Activated naive CD4-positive, alpha-beta T cell treated with anti-CD3 and anti-CD28 coated beads for 36 hours (primary cell): ENCODE measurements at regions not wholly inside any gene's neighbourhood (a gene's known extent, or its start where the extent isn't known, plus 50 kb on each side); places are given as distances from the start of the nearest gene placed in this dataset.

Experiments
- CTCF ChIA-PET: fragments of 350-600 bp; sonication (Branson Sonifier 250); formaldehyde crosslinking; loops from one replicate; lab custom pipeline; 2021; ENCODE audit warnings: antibody characterized with exemption; lab: Charles Lee
- DNase-seq: peaks from one replicate; pipeline ENCODE4 v3.0.0-alpha.2; 2020
- H3K27ac Mint-ChIP-seq: one replicate; pipeline ENCODE4 v1.8.0; 2021; ENCODE audit warnings: mild to moderate bottlenecking, mixed read lengths
- H3K27me3 Mint-ChIP-seq: one replicate; pipeline ENCODE4 v1.8.0; 2021; ENCODE audit warnings: low read depth, mixed read lengths
- H3K36me3 Mint-ChIP-seq: one replicate; pipeline ENCODE4 v1.8.0; 2021; ENCODE audit warnings: low read depth, mixed read lengths
- H3K4me1 Mint-ChIP-seq: one replicate; pipeline ENCODE4 v1.8.0; 2021; ENCODE audit warnings: low read depth, mixed read lengths
- H3K4me3 Mint-ChIP-seq: one replicate; pipeline ENCODE4 v1.8.0; 2021; ENCODE audit warnings: mild to moderate bottlenecking, moderate library complexity, mixed read lengths
- H3K9me3 Mint-ChIP-seq: one replicate; pipeline ENCODE4 v1.8.0; 2021; ENCODE audit warnings: mixed read lengths
- intact Hi-C: fragments of 100-400 bp; cut with micrococcal nuclease; formaldehyde crosslinking; loops from one replicate; pipeline ENCODE4 v1.15.1; 2023

GRCh38 chr1:163820766-163821165 lies 499.0 kb downstream of the NUF2 start:
- Mint-ChIP-seq H3K4me1 (no peaks in the 10 kb centered on the region), H3K27me3 (no peaks in the 10 kb centered on the region), H3K36me3 (no peaks in the 10 kb centered on the region), H3K27ac (no peak overlapping the region), H3K4me3 (no peak overlapping the region), H3K9me3 (peaks cover 4% of the 10 kb centered on the region)
- intact Hi-C loops: no loop called here
- CTCF ChIA-PET: no interaction called here
- DNase-seq: no peak

DNA sequence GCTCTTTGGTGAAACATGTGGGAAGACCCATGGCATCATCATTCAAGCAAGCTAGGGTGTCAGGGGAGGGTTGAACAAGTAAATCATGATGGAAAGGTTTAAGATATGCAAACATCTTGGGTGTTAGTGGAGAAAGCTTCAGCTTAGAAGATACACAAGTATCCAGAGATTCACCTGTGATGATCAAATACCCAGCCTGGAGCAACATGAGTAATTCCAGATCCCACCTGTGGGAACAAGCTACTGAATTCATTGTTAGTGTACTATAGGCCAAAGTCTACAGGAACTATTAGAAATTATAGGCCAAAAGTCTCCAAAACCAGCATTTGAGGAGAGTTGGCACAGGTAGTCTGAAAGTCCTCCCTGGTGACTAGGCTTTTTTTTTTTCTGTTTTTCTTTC lies 499.9 kb downstream of the NUF2 start:
- peaks cover 4% of the 10 kb centered on the region for H3K9me3 Mint-ChIP-seq
- no peaks in the 10 kb centered on the region for H3K4me1 Mint-ChIP-seq
- CTCF ChIA-PET: no interaction called here
- H3K36me3 Mint-ChIP-seq: no peaks in the 10 kb centered on the region
- intact Hi-C loops: no loop called here
- H3K27ac Mint-ChIP-seq: no peak overlapping the region
- no peak for DNase-seq
- no peaks in the 10 kb centered on the region for H3K27me3 Mint-ChIP-seq
- H3K4me3 Mint-ChIP-seq: no peak overlapping the region

- intact Hi-C loops: no loop called here
- DNase-seq: no peak
- Mint-ChIP-seq H3K4me3 (no peak overlapping the region), H3K9me3 (peaks cover 4% of the 10 kb centered on the region), H3K4me1 (no peaks in the 10 kb centered on the region), H3K27ac (no peak overlapping the region), H3K36me3 (no peaks in the 10 kb centered on the region), H3K27me3 (no peaks in the 10 kb centered on the region)
- CTCF ChIA-PET: no interaction called here
Measured at GRCh38 chr1:163823017-163823416, 501.3 kb downstream of the NUF2 start.

- Mint-ChIP-seq H3K27ac (no peak overlapping the region), H3K9me3 (peaks cover 4% of the 10 kb centered on the region), H3K36me3 (no peaks in the 10 kb centered on the region), H3K4me1 (no peaks in the 10 kb centered on the region), H3K4me3 (no peak overlapping the region), H3K27me3 (no peaks in the 10 kb centered on the region)
- DNase-seq: no peak
- CTCF ChIA-PET: no interaction called here
- intact Hi-C loops: no loop called here
Measured at GRCh38 chr1:163824006-163824405, 502.3 kb downstream of the NUF2 start.

DNA sequence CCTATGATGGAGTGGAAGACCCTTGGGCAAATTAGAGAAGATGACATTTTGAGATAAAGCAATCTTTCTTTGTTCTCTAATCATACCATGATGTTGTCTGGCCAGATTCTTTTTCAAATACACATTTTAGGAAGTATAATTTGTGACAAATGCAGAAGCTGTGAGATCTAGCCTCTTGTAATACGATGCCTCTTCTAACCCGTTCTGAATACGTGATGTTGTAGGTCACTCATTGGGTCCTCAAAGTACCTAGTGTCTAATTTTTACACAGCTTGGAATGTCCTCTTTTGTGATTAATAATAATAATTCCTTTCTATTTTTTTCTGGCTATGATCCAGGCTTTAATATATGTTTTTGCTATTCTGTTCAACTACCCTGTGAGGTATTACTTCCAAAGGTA lies 502.7 kb downstream of the NUF2 start:
- Mint-ChIP-seq H3K9me3 (peaks cover 4% of the 10 kb centered on the region), H3K4me1 (no peaks in the 10 kb centered on the region), H3K27ac (no peak overlapping the region), H3K4me3 (no peak overlapping the region), H3K36me3 (no peaks in the 10 kb centered on the region), H3K27me3 (no peaks in the 10 kb centered on the region)
- DNase-seq: no peak
- intact Hi-C loops: no loop called here
- CTCF ChIA-PET: no interaction called here

GRCh38 chr1:163826500-163826899 lies 504.7 kb downstream of the NUF2 start:
- DNase-seq: no peak
- CTCF ChIA-PET: no interaction called here
- peaks cover 4% of the 10 kb centered on the region for H3K9me3 Mint-ChIP-seq
- H3K27ac Mint-ChIP-seq: no peak overlapping the region
- no peaks in the 10 kb centered on the region for H3K4me1 Mint-ChIP-seq
- no peak overlapping the region for H3K4me3 Mint-ChIP-seq
- no peaks in the 10 kb centered on the region for H3K36me3 Mint-ChIP-seq
- intact Hi-C loops: no loop called here
- H3K27me3 Mint-ChIP-seq: no peaks in the 10 kb centered on the region

DNA sequence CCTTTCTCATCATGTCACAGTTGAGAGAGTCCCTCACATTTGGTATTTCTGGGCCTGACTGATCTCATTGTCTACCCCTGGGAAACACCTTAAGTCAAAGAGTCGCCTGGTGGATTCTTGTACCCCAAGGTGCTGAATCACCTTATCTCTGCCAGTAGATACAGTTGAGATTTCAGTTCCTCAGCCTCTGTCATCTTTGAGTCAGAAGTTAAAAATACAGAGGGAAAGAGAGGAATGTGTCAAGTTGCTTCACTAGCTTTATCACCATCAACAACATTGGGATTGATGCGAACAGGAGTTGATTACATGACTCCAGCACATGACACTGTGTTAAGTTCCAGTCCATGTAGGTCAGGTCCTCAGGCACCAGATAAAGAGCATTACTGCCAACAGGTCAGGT lies 513.0 kb downstream of the NUF2 start:
- H3K4me1 Mint-ChIP-seq: no peaks in the 10 kb centered on the region
- no peaks in the 10 kb centered on the region for H3K27me3 Mint-ChIP-seq
- peaks cover 3% of the 10 kb centered on the region for H3K9me3 Mint-ChIP-seq
- CTCF ChIA-PET: no interaction called here
- intact Hi-C loops: no loop called here
- H3K36me3 Mint-ChIP-seq: no peaks in the 10 kb centered on the region
- H3K4me3 Mint-ChIP-seq: no peak overlapping the region
- DNase-seq: no peak
- H3K27ac Mint-ChIP-seq: no peak overlapping the region

DNA sequence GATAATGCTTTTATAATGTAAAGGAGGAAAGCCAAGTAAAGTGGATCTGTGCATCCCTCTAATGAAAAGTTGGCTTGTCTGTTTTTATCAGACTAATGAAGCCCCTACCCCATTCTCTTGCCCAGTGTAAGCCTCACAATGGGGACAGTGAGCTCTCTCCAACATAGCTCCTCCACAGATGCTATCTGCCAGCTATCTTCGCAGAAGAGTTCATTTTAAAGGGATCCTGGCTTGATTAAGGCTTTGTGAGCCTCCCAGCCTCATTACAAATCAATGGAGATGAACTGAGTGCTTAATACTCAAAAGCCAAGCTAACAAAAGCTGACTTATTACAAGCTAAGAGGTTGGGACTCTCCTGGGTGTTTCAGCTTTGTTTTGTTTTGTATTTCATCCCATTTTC lies 514.7 kb downstream of the NUF2 start:
- H3K9me3 Mint-ChIP-seq: peaks cover 3% of the 10 kb centered on the region
- CTCF ChIA-PET: no interaction called here
- DNase-seq: no peak
- intact Hi-C loops: no loop called here
- no peak overlapping the region for H3K27ac Mint-ChIP-seq
- no peaks in the 10 kb centered on the region for H3K27me3 Mint-ChIP-seq
- H3K4me3 Mint-ChIP-seq: no peak overlapping the region
- no peaks in the 10 kb centered on the region for H3K36me3 Mint-ChIP-seq
- H3K4me1 Mint-ChIP-seq: no peaks in the 10 kb centered on the region

- no peak overlapping the region for H3K27ac Mint-ChIP-seq
- H3K36me3 Mint-ChIP-seq: no peaks in the 10 kb centered on the region
- peaks cover 3% of the 10 kb centered on the region for H3K9me3 Mint-ChIP-seq
- no peaks in the 10 kb centered on the region for H3K4me1 Mint-ChIP-seq
- no peak overlapping the region for H3K4me3 Mint-ChIP-seq
- CTCF ChIA-PET: no interaction called here
- intact Hi-C loops: no loop called here
- no peak for DNase-seq
- no peaks in the 10 kb centered on the region for H3K27me3 Mint-ChIP-seq
Measured at GRCh38 chr1:163837206-163837605, 515.5 kb downstream of the NUF2 start.

- CTCF ChIA-PET: no interaction called here
Measured at GRCh38 chr1:163842571-163842970, 520.8 kb downstream of the NUF2 start.

DNA sequence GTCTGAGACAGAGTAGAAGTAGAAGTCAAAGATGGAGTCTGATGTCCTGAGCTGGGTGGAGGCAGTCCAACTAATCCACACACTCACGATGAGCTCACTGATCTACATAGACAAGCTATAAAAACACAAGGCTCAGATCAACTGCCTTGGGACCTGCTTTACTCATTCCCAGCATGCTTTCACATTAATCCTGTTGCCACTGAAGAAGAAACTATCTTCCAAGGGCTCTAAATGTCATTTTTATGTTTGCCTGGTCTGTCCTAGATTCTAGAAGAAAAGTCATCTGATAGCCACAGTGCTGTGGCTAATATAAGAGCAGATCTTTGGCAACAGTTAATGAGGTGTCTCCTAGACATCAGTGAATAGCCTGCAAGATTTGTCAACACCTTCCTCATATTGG lies 522.7 kb downstream of the NUF2 start:
- Mint-ChIP-seq H3K27me3 (no peaks in the 10 kb centered on the region), H3K4me1 (no peaks in the 10 kb centered on the region), H3K27ac (no peak overlapping the region), H3K4me3 (no peak overlapping the region), H3K36me3 (no peaks in the 10 kb centered on the region), H3K9me3 (peaks cover 5% of the 10 kb centered on the region)
- intact Hi-C loops: no loop called here
- CTCF ChIA-PET: no interaction called here
- DNase-seq: no peak

More at GRCh38 chr1:163842571-163842970, 520.8 kb downstream of the NUF2 start:
- Mint-ChIP-seq H3K9me3 (peaks cover 8% of the 10 kb centered on the region), H3K27ac (no peak overlapping the region), H3K36me3 (no peaks in the 10 kb centered on the region), H3K4me1 (no peaks in the 10 kb centered on the region), H3K4me3 (no peak overlapping the region), H3K27me3 (no peaks in the 10 kb centered on the region)
- intact Hi-C loops: no loop called here
- no peak for DNase-seq

DNA sequence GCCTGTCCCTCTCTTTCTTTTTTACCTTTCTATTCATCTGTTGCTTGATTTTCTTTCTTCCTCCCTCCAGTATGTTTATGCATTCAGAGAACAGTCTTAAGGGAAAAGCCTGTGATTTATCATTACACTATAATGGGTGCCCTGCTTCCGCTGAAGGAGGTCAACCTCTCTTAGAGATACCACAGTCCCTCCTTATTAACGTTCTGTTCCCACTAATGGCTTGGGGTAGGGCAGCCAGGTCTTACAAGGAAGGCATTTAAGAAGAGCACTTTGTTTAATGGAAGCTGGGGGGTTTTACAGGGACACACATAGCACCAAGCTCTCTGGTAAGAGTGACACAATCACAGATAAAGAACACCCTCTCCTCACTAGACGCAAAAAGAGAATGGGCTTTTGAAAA lies 523.5 kb downstream of the NUF2 start:
- no peaks in the 10 kb centered on the region for H3K27me3 Mint-ChIP-seq
- H3K4me3 Mint-ChIP-seq: no peak overlapping the region
- no peaks in the 10 kb centered on the region for H3K36me3 Mint-ChIP-seq
- no peak for DNase-seq
- no peaks in the 10 kb centered on the region for H3K4me1 Mint-ChIP-seq
- intact Hi-C loops: no loop called here
- CTCF ChIA-PET: no interaction called here
- no peak overlapping the region for H3K27ac Mint-ChIP-seq
- H3K9me3 Mint-ChIP-seq: peaks cover 5% of the 10 kb centered on the region

GRCh38 chr1:163863731-163864130 lies 542.0 kb downstream of the NUF2 start:
- Mint-ChIP-seq H3K27ac (no peak overlapping the region), H3K4me3 (no peak overlapping the region), H3K4me1 (no peaks in the 10 kb centered on the region), H3K9me3 (peaks cover 3% of the 10 kb centered on the region), H3K36me3 (no peaks in the 10 kb centered on the region), H3K27me3 (no peaks in the 10 kb centered on the region)
- DNase-seq: no peak
- intact Hi-C loops: no loop called here
- CTCF ChIA-PET: no interaction called here

DNA sequence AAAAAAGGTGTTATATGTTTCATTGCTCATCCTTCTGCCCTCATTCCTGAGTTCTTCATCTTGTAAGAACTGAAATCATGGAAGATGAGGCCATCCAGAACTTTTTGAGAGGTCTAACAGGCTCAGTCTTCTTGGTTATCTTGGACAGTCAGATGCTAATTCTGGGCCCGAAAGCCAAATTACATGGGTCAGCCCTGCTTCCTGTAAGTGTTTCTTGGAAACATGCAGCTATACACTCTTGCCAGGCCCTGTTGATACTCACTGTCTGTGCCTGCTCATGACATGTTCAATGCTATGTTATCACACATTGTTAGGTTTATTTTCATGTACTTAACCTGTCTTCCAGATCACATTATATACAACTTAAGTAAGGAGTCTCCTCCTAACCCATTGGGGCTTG lies 542.5 kb downstream of the NUF2 start:
- DNase-seq: no peak
- Mint-ChIP-seq H3K4me3 (no peak overlapping the region), H3K27me3 (no peaks in the 10 kb centered on the region), H3K9me3 (peaks cover 3% of the 10 kb centered on the region), H3K36me3 (no peaks in the 10 kb centered on the region), H3K4me1 (no peaks in the 10 kb centered on the region), H3K27ac (no peak overlapping the region)
- CTCF ChIA-PET: no interaction called here
- intact Hi-C loops: no loop called here
